ENCODE measurements at regions not wholly inside any gene's neighbourhood (a gene's known extent, or its start where the extent isn't known, plus 50 kb on each side); places are given as distances from the start of the nearest gene placed in this dataset.

- H3K9me3 ChIP-seq (ENCODE audit: control insufficient read depth in 2 of 3, insufficient read depth in 1 of 3, low read length in 3 of 3), result no peaks in the 10 kb centered on the region
- H3K4me1 ChIP-seq (ENCODE audit: control insufficient read depth in 2 of 3, insufficient read depth in 2 of 3, low read depth in 1 of 3, low read length in 3 of 3), result no peaks in the 10 kb centered on the region
- no peak for TF ChIP-seq CTCF (IDR thresholded peaks at IDR 0.05; ENCODE audit: borderline replicate concordance, extremely low read depth, insufficient read depth)
- no peaks in the 10 kb centered on the region for H3K27me3 ChIP-seq (ENCODE audit: control insufficient read depth, insufficient read depth, low read length)
- H3K36me3 ChIP-seq (ENCODE audit: control insufficient read depth in 2 of 3, insufficient read depth in 3 of 3, low read length in 3 of 3), result no peaks in the 10 kb centered on the region
- intact Hi-C loops (cut with DNase I), result no loop called here
- no peak for FAIRE-seq
- no peak overlapping the region for H3K27ac ChIP-seq (ENCODE audit: low read depth in 2 of 2, low read length in 2 of 2)
- no peak overlapping the region for H3K4me3 ChIP-seq (ENCODE audit: low read length in 3 of 3)
- no peak overlapping the region for H3K9ac ChIP-seq (ENCODE audit: low read length in 3 of 3)
- DNase-seq, result no peak
Measured at GRCh38 chr6:102944475-102944874, 1551.0 kb downstream of the GRIK2 start.

- no peaks in the 10 kb centered on the region for H3K9me3 ChIP-seq (ENCODE audit: control insufficient read depth in 2 of 3, insufficient read depth in 1 of 3, low read length in 3 of 3)
- H3K4me1 ChIP-seq (ENCODE audit: control insufficient read depth in 2 of 3, insufficient read depth in 2 of 3, low read depth in 1 of 3, low read length in 3 of 3), result no peaks in the 10 kb centered on the region
- H3K4me3 ChIP-seq (ENCODE audit: low read length in 3 of 3), result no peak overlapping the region
- FAIRE-seq (no peak), DNase-seq (no peak)
- no peaks in the 10 kb centered on the region for H3K36me3 ChIP-seq (ENCODE audit: control insufficient read depth in 2 of 3, insufficient read depth in 3 of 3, low read length in 3 of 3)
- H3K27ac ChIP-seq (ENCODE audit: low read depth in 2 of 2, low read length in 2 of 2), result no peak overlapping the region
- intact Hi-C loops (cut with DNase I), result no loop called here
- H3K27me3 ChIP-seq (ENCODE audit: control insufficient read depth, insufficient read depth, low read length), result no peaks in the 10 kb centered on the region
- TF ChIP-seq CTCF (IDR thresholded peaks at IDR 0.05; ENCODE audit: borderline replicate concordance, extremely low read depth, insufficient read depth), result no peak
- no peak overlapping the region for H3K9ac ChIP-seq (ENCODE audit: low read length in 3 of 3)
Measured at GRCh38 chr6:102942206-102942605, 1548.7 kb downstream of the GRIK2 start.

- Histone ChIP-seq H3K27me3 (ENCODE audit: control insufficient read depth, insufficient read depth, low read length) (no peaks in the 10 kb centered on the region), H3K4me1 (ENCODE audit: control insufficient read depth in 2 of 3, insufficient read depth in 2 of 3, low read depth in 1 of 3, low read length in 3 of 3) (no peaks in the 10 kb centered on the region), H3K9ac (ENCODE audit: low read length in 3 of 3) (no peak overlapping the region), H3K4me3 (ENCODE audit: low read length in 3 of 3) (no peak overlapping the region), H3K27ac (ENCODE audit: low read depth in 2 of 2, low read length in 2 of 2) (no peak overlapping the region), H3K9me3 (ENCODE audit: control insufficient read depth in 2 of 3, insufficient read depth in 1 of 3, low read length in 3 of 3) (no peaks in the 10 kb centered on the region), H3K36me3 (ENCODE audit: control insufficient read depth in 2 of 3, insufficient read depth in 3 of 3, low read length in 3 of 3) (no peaks in the 10 kb centered on the region)
- TF ChIP-seq CTCF (IDR thresholded peaks at IDR 0.05; ENCODE audit: borderline replicate concordance, extremely low read depth, insufficient read depth), result no peak
- FAIRE-seq, result no peak
- DNase-seq, result no peak
- intact Hi-C loops (cut with DNase I), result no loop called here
Measured at GRCh38 chr6:102936959-102937358, 1543.5 kb downstream of the GRIK2 start.

GRCh38 chr6:102928109-102928508, 1534.6 kb downstream of the GRIK2 start:
- intact Hi-C loops (cut with DNase I), result no loop called here
- FAIRE-seq (no peak), DNase-seq (no peak)
- TF ChIP-seq CTCF (IDR thresholded peaks at IDR 0.05; ENCODE audit: borderline replicate concordance, extremely low read depth, insufficient read depth), result no peak
- no peaks in the 10 kb centered on the region for H3K27me3 ChIP-seq (ENCODE audit: control insufficient read depth, insufficient read depth, low read length)
- no peaks in the 10 kb centered on the region for H3K9me3 ChIP-seq (ENCODE audit: control insufficient read depth in 2 of 3, insufficient read depth in 1 of 3, low read length in 3 of 3)
- no peak overlapping the region for H3K27ac ChIP-seq (ENCODE audit: low read depth in 2 of 2, low read length in 2 of 2)
- no peak overlapping the region for H3K4me3 ChIP-seq (ENCODE audit: low read length in 3 of 3)
- no peak overlapping the region for H3K9ac ChIP-seq (ENCODE audit: low read length in 3 of 3)
- H3K4me1 ChIP-seq (ENCODE audit: control insufficient read depth in 2 of 3, insufficient read depth in 2 of 3, low read depth in 1 of 3, low read length in 3 of 3), result no peaks in the 10 kb centered on the region
- no peaks in the 10 kb centered on the region for H3K36me3 ChIP-seq (ENCODE audit: control insufficient read depth in 2 of 3, insufficient read depth in 3 of 3, low read length in 3 of 3)
